ENCODE measurements at regions not wholly inside any gene's neighbourhood (a gene's known extent, or its start where the extent isn't known, plus 50 kb on each side); places are given as distances from the start of the nearest gene placed in this dataset.
"Not testable (repeated sequence)": the region's sequence is repeated elsewhere in the genome, so short reads cannot be mapped to it uniquely, and the experiment has no call there.

GRCh38 chr2:17193433-17193890 is 324.8 kb downstream of the RAD51AP2 start:
- DNase-seq (ENCODE audit: low spot score): not testable (repeated sequence)

- DNase-seq (ENCODE audit: low spot score): no peak
Observed at GRCh38 chr2:17191223-17191622, 327.0 kb downstream of the RAD51AP2 start.

- DNase-seq (ENCODE audit: low spot score): no peak
Observed at GRCh38 chr2:17190527-17190926, 327.7 kb downstream of the RAD51AP2 start.

- no peak for DNase-seq (ENCODE audit: low spot score)
Observed at GRCh38 chr2:17188721-17189120, 329.5 kb downstream of the RAD51AP2 start.

GRCh38 chr2:17184512-17184911 is 333.7 kb downstream of the RAD51AP2 start:
- DNase-seq (ENCODE audit: low spot score): no peak

- no peak for DNase-seq (ENCODE audit: low spot score)
Observed at GRCh38 chr2:17182399-17182798, 335.8 kb downstream of the RAD51AP2 start.

- DNase-seq (ENCODE audit: low spot score): no peak
Observed at GRCh38 chr2:17181051-17181752, 337.0 kb downstream of the RAD51AP2 start.

- no peak for DNase-seq (ENCODE audit: low spot score)
Observed at GRCh38 chr2:17179145-17179808, 339.0 kb downstream of the RAD51AP2 start.

GRCh38 chr2:17177088-17177487 is 341.2 kb downstream of the RAD51AP2 start:
- DNase-seq (ENCODE audit: low spot score): no peak

- DNase-seq (ENCODE audit: low spot score): peak; percentile 3
Observed at GRCh38 chr2:17171446-17172049, 346.7 kb downstream of the RAD51AP2 start.

GRCh38 chr2:17166506-17166905 is 351.7 kb downstream of the RAD51AP2 start:
- no peak for DNase-seq (ENCODE audit: low spot score)

GRCh38 chr2:17164550-17164949 is 353.7 kb downstream of the RAD51AP2 start:
- DNase-seq (ENCODE audit: low spot score): no peak

- no peak for DNase-seq (ENCODE audit: low spot score)
Observed at GRCh38 chr2:17163638-17164037, 354.6 kb downstream of the RAD51AP2 start.

- no peak for DNase-seq (ENCODE audit: low spot score)
Observed at GRCh38 chr2:17162713-17163112, 355.5 kb downstream of the RAD51AP2 start.

- no peak for DNase-seq (ENCODE audit: low spot score)
Observed at GRCh38 chr2:17160594-17160993, 357.6 kb downstream of the RAD51AP2 start.

GRCh38 chr2:17156086-17156485 is 362.2 kb downstream of the RAD51AP2 start:
- no peak for DNase-seq (ENCODE audit: low spot score)

GRCh38 chr2:17149945-17150344 is 368.3 kb downstream of the RAD51AP2 start:
- DNase-seq (ENCODE audit: low spot score): no peak

GRCh38 chr2:17148407-17149145 is 369.7 kb downstream of the RAD51AP2 start:
- no peak for DNase-seq (ENCODE audit: low spot score)

- DNase-seq (ENCODE audit: low spot score): no peak
Observed at GRCh38 chr2:17146358-17146757, 371.9 kb downstream of the RAD51AP2 start.

- DNase-seq (ENCODE audit: low spot score): no peak
Observed at GRCh38 chr2:17136877-17137276, 381.4 kb downstream of the RAD51AP2 start.

GRCh38 chr2:17136231-17136630 is 382.0 kb downstream of the RAD51AP2 start:
- DNase-seq (ENCODE audit: low spot score): no peak

GRCh38 chr2:17135619-17136018 is 382.6 kb downstream of the RAD51AP2 start:
- DNase-seq (ENCODE audit: low spot score): no peak
